ENCODE measurements at regions not wholly inside any gene's neighbourhood (a gene's known extent, or its start where the extent isn't known, plus 50 kb on each side); places are given as distances from the start of the nearest gene placed in this dataset.
"Not testable (repeated sequence)": the region's sequence is repeated elsewhere in the genome, so short reads cannot be mapped to it uniquely, and the experiment has no call there.

DNA sequence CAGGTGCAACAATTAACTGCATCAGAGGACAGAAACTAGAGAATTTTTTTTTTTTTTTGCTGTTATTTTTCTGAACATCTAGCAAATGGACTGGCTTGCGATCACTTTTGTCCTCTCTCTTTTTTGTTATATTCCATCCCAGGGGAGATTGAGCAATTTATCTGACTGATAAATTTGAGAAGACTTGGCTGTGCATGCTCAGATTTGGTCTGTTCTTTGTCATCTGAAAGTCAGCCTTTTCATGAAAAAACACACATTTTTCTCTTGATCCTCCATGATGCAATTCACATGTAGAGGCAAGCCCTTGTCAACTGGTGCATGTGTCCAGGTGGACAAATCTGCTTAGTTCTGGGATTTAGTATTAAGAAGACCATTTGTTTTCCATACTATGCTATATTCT lies 309.3 kb downstream of the LRRC3B start:
- TF ChIP-seq POLR2A (IDR thresholded peaks at IDR 0.05; ENCODE audit: low read depth): no peak
- TF ChIP-seq POLR2AphosphoS5 (IDR thresholded peaks at IDR 0.05): no peak
- TF ChIP-seq EP300 (IDR thresholded peaks at IDR 0.05): no peak
- TF ChIP-seq, protein P1, sequence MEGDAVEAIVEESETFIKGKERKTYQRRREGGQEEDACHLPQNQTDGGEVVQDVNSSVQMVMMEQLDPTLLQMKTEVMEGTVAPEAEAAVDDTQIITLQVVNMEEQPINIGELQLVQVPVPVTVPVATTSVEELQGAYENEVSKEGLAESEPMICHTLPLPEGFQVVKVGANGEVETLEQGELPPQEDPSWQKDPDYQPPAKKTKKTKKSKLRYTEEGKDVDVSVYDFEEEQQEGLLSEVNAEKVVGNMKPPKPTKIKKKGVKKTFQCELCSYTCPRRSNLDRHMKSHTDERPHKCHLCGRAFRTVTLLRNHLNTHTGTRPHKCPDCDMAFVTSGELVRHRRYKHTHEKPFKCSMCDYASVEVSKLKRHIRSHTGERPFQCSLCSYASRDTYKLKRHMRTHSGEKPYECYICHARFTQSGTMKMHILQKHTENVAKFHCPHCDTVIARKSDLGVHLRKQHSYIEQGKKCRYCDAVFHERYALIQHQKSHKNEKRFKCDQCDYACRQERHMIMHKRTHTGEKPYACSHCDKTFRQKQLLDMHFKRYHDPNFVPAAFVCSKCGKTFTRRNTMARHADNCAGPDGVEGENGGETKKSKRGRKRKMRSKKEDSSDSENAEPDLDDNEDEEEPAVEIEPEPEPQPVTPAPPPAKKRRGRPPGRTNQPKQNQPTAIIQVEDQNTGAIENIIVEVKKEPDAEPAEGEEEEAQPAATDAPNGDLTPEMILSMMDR (IDR thresholded peaks at IDR 0.05): no peak
- H3K4me1 ChIP-seq: no peaks in the 10 kb centered on the region
- no peaks in the 10 kb centered on the region for H3K36me3 ChIP-seq
- no peak for DNase-seq (ENCODE audit: extremely low spot score)
- H3K9me3 ChIP-seq: no peaks in the 10 kb centered on the region
- WGBS: 84% methylated on average over 1 of the region's 1 CpG
- intact Hi-C loops (cut with DNase I): no loop called here
- H3K27ac ChIP-seq (replicated peaks in 1 of 4): no peak overlapping the region
- H3K4me3 ChIP-seq: no peak overlapping the region
- H3K27me3 ChIP-seq: no peaks in the 10 kb centered on the region

DNA sequence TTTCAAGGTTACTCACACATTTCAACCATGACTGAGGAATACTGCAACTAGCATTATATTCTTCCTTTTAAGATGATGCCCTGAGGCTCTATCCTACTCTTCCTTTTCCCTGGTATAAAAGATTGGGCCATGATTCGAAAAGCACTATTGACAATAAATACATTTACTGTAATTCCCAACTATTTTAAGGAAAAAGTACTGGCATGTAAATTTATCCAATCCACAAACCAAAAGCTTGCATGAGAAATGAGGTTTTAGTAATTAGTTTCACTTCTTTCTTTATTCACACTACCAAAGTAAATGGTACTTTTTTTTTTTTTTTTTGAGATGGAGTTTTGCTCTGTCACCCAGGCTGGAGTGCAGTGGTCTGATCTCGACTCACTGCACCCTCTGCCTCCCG lies 310.2 kb downstream of the LRRC3B start:
- no peak overlapping the region for H3K4me3 ChIP-seq
- H3K27me3 ChIP-seq: no peaks in the 10 kb centered on the region
- H3K36me3 ChIP-seq: no peaks in the 10 kb centered on the region
- 91% methylated on average over 3 of the region's 3 CpGs for WGBS
- no peak overlapping the region for H3K27ac ChIP-seq (replicated peaks in 1 of 4)
- no peak for DNase-seq (ENCODE audit: extremely low spot score)
- intact Hi-C loops (cut with DNase I): no loop called here
- H3K9me3 ChIP-seq: no peaks in the 10 kb centered on the region
- H3K4me1 ChIP-seq: no peaks in the 10 kb centered on the region
- TF ChIP-seq POLR2A (IDR thresholded peaks at IDR 0.05; ENCODE audit: low read depth) (no peak), EP300 (IDR thresholded peaks at IDR 0.05) (no peak), POLR2AphosphoS5 (IDR thresholded peaks at IDR 0.05) (no peak)
- TF ChIP-seq, protein P1 (IDR thresholded peaks at IDR 0.05): no peak

DNA sequence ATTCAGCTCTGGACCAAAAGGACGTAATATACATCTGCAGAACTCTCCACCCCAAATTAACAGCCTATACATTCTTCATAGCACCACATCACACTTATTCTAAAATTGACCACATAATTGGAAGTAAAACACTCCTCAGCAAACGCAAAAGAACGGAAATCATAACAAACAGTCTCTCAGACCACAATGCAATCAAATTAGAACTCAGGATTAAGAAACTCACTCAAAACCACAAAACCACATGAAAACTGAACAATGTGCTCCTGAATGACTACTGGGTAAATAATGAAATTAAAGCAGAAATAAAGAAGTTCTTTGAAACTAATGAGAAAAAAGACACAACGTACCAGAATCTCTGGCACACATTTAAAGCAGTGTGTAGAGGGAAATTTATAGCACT lies 322.9 kb downstream of the LRRC3B start:
- 92% methylated on average over 4 of the region's 4 CpGs for WGBS
- H3K27me3 ChIP-seq; DNase-seq (ENCODE audit: extremely low spot score); H3K4me1 ChIP-seq; H3K9me3 ChIP-seq; H3K4me3 ChIP-seq; H3K27ac ChIP-seq (replicated peaks in 1 of 4); intact Hi-C loops (cut with DNase I); H3K36me3 ChIP-seq: not testable (repeated sequence)

DNA sequence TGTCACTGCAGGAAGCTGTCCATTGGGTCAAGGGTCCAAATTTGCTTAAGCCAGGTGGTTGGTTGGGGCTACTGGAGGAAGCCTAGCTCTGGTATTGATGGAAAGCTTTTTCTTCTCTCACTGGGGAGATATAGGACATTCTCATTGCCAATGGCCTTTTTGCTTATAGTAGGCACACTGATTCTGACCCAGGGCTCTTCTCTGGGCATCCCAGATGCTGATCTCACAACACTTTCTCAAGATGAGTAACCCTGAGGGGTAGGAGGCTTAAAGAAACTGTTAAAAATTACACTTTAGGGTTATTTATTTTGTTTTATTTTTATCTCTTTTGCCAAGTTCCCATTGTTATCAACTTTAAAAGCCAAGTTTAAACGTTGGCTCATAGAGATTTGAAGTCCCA lies 337.8 kb downstream of the LRRC3B start:
- H3K9me3 ChIP-seq: no peaks in the 10 kb centered on the region
- no peaks in the 10 kb centered on the region for H3K4me1 ChIP-seq
- no peaks in the 10 kb centered on the region for H3K36me3 ChIP-seq
- intact Hi-C loops (cut with DNase I): no loop called here
- no peak overlapping the region for H3K4me3 ChIP-seq
- no peaks in the 10 kb centered on the region for H3K27me3 ChIP-seq
- no peak for DNase-seq (ENCODE audit: extremely low spot score)
- TF ChIP-seq POLR2AphosphoS5 (IDR thresholded peaks at IDR 0.05) (no peak), EP300 (IDR thresholded peaks at IDR 0.05) (no peak), POLR2A (IDR thresholded peaks at IDR 0.05; ENCODE audit: low read depth) (no peak)
- TF ChIP-seq, protein P1 (IDR thresholded peaks at IDR 0.05): no peak
- WGBS: 68% methylated on average over 1 of the region's 1 CpG
- H3K27ac ChIP-seq (replicated peaks in 1 of 4): no peak overlapping the region

DNA sequence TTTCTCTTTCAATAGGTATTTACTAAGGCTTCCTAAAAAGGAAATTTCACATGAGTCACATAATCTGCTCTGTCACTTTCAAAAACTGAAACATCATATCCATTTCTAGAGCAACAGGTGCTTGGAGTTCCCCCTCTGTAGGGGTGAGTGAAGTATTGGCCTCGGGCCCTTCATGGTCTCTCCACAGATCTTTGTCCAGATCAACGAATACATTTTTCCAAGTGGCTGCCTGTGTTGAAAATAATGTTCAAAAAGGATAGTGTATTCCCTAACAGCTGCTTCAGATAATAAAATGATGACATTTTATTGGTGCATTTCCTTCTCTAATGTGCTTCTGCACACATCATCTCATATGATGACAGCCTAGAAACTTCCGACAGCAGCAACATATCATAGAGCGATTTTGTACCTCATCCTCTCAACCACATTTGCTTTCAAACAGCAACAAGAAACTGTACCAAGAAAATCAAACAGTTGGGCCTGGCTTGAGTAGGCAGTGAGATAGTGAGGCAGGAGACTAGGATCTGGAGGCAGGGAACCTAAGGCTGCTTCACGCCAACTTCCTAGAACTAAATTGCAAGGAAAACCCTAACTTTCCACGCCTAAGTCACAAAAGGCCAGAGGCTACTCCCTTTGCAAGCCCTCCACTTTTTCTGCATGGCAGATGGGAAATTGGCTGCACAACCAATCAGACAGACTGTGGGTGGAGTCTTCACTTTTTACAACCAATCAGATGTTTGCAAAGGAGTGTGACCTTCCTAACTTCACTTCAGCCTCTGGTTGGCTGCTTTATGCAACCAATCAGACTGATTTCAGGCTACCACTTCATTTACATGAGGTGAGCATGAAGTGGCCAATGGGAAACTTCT lies 340.2 kb downstream of the LRRC3B start:
- peak overlapping the region in 1 of 4 donors; percentile 1 for H3K27ac ChIP-seq (replicated peaks in 1 of 4)
- H3K27me3 ChIP-seq: no peaks in the 10 kb centered on the region
- no peaks in the 10 kb centered on the region for H3K4me1 ChIP-seq
- H3K36me3 ChIP-seq: no peaks in the 10 kb centered on the region
- DNase-seq (ENCODE audit: extremely low spot score): no peak
- no peak overlapping the region for H3K4me3 ChIP-seq
- no peaks in the 10 kb centered on the region for H3K9me3 ChIP-seq
- TF ChIP-seq POLR2AphosphoS5 (IDR thresholded peaks at IDR 0.05) (no peak), EP300 (IDR thresholded peaks at IDR 0.05) (no peak), POLR2A (IDR thresholded peaks at IDR 0.05; ENCODE audit: low read depth) (no peak)
- TF ChIP-seq, protein P1 (IDR thresholded peaks at IDR 0.05): no peak
- 73% methylated on average over 6 of the region's 6 CpGs for WGBS
- intact Hi-C loops (cut with DNase I): no loop called here
